ENCODE measurements at regions not wholly inside any gene's neighbourhood (a gene's known extent, or its start where the extent isn't known, plus 50 kb on each side); places are given as distances from the start of the nearest gene placed in this dataset.

GRCh38 chr5:89904442-89904841 is 505.1 kb downstream of the CETN3 start:
- no peak for DNase-seq

GRCh38 chr5:89901983-89902382 is 507.6 kb downstream of the CETN3 start:
- DNase-seq, result no peak

- DNase-seq, result no peak
These were observed 508.2 kb downstream of the CETN3 start for GRCh38 chr5:89901346-89901745.

- DNase-seq, result no peak
These were observed 509.2 kb downstream of the CETN3 start for GRCh38 chr5:89900346-89900745.

GRCh38 chr5:89899559-89899958 is 510.0 kb downstream of the CETN3 start:
- DNase-seq, result no peak

GRCh38 chr5:89893546-89893945 is 516.0 kb downstream of the CETN3 start:
- DNase-seq, result no peak

- DNase-seq, result no peak
These were observed 523.9 kb downstream of the CETN3 start for GRCh38 chr5:89885670-89886069.

- DNase-seq, result no peak
These were observed 525.6 kb downstream of the CETN3 start for GRCh38 chr5:89883967-89884366.

GRCh38 chr5:89878140-89879132 is 531.1 kb downstream of the CETN3 start:
- no peak for DNase-seq

GRCh38 chr5:89871906-89872305 is 537.6 kb downstream of the CETN3 start:
- no peak for DNase-seq

- DNase-seq, result no peak
These were observed 540.2 kb downstream of the CETN3 start for GRCh38 chr5:89869346-89869745.

- DNase-seq, result no peak
These were observed 543.1 kb downstream of the CETN3 start for GRCh38 chr5:89866410-89866809.

- DNase-seq, result no peak
These were observed 544.6 kb downstream of the CETN3 start for GRCh38 chr5:89864941-89865340.

- DNase-seq, result no peak
These were observed 551.8 kb downstream of the CETN3 start for GRCh38 chr5:89857790-89858189.

- no peak for DNase-seq
These were observed 554.1 kb downstream of the CETN3 start for GRCh38 chr5:89855417-89855816.

- DNase-seq, result no peak
These were observed 557.6 kb downstream of the CETN3 start for GRCh38 chr5:89851911-89852310.

GRCh38 chr5:89850513-89850865 is 559.1 kb downstream of the CETN3 start:
- DNase-seq, result no peak

- DNase-seq, result no peak
These were observed 559.6 kb downstream of the CETN3 start for GRCh38 chr5:89849830-89850512.

GRCh38 chr5:89847743-89848142 is 561.8 kb downstream of the CETN3 start:
- DNase-seq, result no peak

- DNase-seq, result no peak
These were observed 565.0 kb downstream of the CETN3 start for GRCh38 chr5:89844548-89844947.

- no peak for DNase-seq
These were observed 567.0 kb downstream of the CETN3 start for GRCh38 chr5:89842531-89842930.

GRCh38 chr5:89840906-89841305 is 568.6 kb downstream of the CETN3 start:
- DNase-seq, result no peak

- no peak for DNase-seq
These were observed 578.9 kb downstream of the CETN3 start for GRCh38 chr5:89830691-89831090.

- DNase-seq, result no peak
These were observed 581.6 kb downstream of the CETN3 start for GRCh38 chr5:89827960-89828359.

Data from activated naive CD4-positive, alpha-beta T cell (primary cell).